Astrocyte (in vitro differentiated cells and primary cell): ENCODE measurements at regions not wholly inside any gene's neighbourhood (a gene's known extent, or its start where the extent isn't known, plus 50 kb on each side); places are given as distances from the start of the nearest gene placed in this dataset.

ENCODE experiments used
- DNase-seq: peaks from one replicate; pipeline ENCODE4 v3.0.0-alpha.2; 2010; ENCODE audit warnings: low read depth
- FAIRE-seq: peaks from 2 replicates; lab custom pipeline; 2011; peaks lifted over from hg19 to GRCh38; lab: Jason Lieb, UNC
- H2AFZ ChIP-seq: 2 replicates; pipeline ENCODE4 v1.6.0; 2012; ENCODE audit warnings: low read depth, low read length, inconsistent platforms
- H3K27ac ChIP-seq: 2 replicates; pipeline ENCODE4 v1.5.1; 2011; ENCODE audit warnings: low read depth, low read length, inconsistent platforms
- H3K27me3 ChIP-seq: 2 replicates; pipeline ENCODE4 v1.6.0; 2011; ENCODE audit warnings: low read length, inconsistent platforms; ENCODE audit not compliant: insufficient read depth
- H3K36me3 ChIP-seq: 2 replicates; pipeline ENCODE4 v1.5.1; 2011; ENCODE audit warnings: low read length, inconsistent platforms; ENCODE audit not compliant: insufficient read depth
- H3K4me1 ChIP-seq: 2 replicates; pipeline ENCODE4 v1.5.1; 2011; ENCODE audit warnings: low read length, inconsistent platforms; ENCODE audit not compliant: insufficient read depth
- H3K4me2 ChIP-seq: 2 replicates; pipeline ENCODE4 v1.6.0; 2012; ENCODE audit warnings: low read length, inconsistent platforms
- H3K4me3 ChIP-seq: 2 replicates; pipeline ENCODE4 v1.5.1; 2011; ENCODE audit warnings: low read depth, mild to moderate bottlenecking, low read length, inconsistent platforms; ENCODE audit not compliant: insufficient read depth
- H3K79me2 ChIP-seq: 2 replicates; pipeline ENCODE4 v1.6.0; 2012; ENCODE audit warnings: mild to moderate bottlenecking, low read length, inconsistent platforms; ENCODE audit not compliant: insufficient read depth
- H3K9ac ChIP-seq: 2 replicates; pipeline ENCODE4 v1.6.0; 2012; ENCODE audit warnings: mild to moderate bottlenecking, low read length, inconsistent platforms
- H3K9me3 ChIP-seq: 2 replicates; pipeline ENCODE4 v1.5.1; 2012; ENCODE audit warnings: low read depth, mild to moderate bottlenecking, low read length, inconsistent platforms; ENCODE audit not compliant: insufficient read depth
- H4K20me1 ChIP-seq: 2 replicates; pipeline ENCODE4 v1.6.0; 2012; ENCODE audit warnings: low read length, inconsistent platforms; ENCODE audit not compliant: insufficient read depth
- H3K27ac Mint-ChIP-seq: one replicate; pipeline ENCODE4 v1.8.0; 2021; ENCODE audit warnings: mild to moderate bottlenecking, mixed read lengths; ENCODE audit not compliant: unreplicated experiment
- H3K27me3 Mint-ChIP-seq: one replicate; pipeline ENCODE4 v1.8.0; 2021; ENCODE audit warnings: low read depth, mixed read lengths; ENCODE audit not compliant: unreplicated experiment
- H3K36me3 Mint-ChIP-seq: one replicate; pipeline ENCODE4 v1.8.0; 2021; ENCODE audit warnings: low read depth, mixed read lengths; ENCODE audit not compliant: unreplicated experiment
- H3K4me1 Mint-ChIP-seq: one replicate; pipeline ENCODE4 v1.8.0; 2021; ENCODE audit warnings: low read depth, mixed read lengths; ENCODE audit not compliant: unreplicated experiment
- H3K4me3 Mint-ChIP-seq: one replicate; pipeline ENCODE4 v1.8.0; 2021; ENCODE audit warnings: mild to moderate bottlenecking, moderate library complexity, mixed read lengths; ENCODE audit not compliant: unreplicated experiment
- H3K9me3 Mint-ChIP-seq: one replicate; pipeline ENCODE4 v1.8.0; 2021; ENCODE audit warnings: mild to moderate bottlenecking, mixed read lengths; ENCODE audit not compliant: unreplicated experiment
- CTCF ChIP-seq: IDR thresholded peaks from 2 replicates; pipeline ENCODE4 v1.5.1; 2011; ENCODE audit warnings: low read depth, mild to moderate bottlenecking, inconsistent platforms, low read length, moderate library complexity; ENCODE audit not compliant: insufficient read depth
- EZH2 ChIP-seq: IDR thresholded peaks from 2 replicates; pipeline ENCODE4 v1.6.1; 2012; ENCODE audit warnings: mild to moderate bottlenecking, low read length, inconsistent platforms; ENCODE audit not compliant: insufficient read depth

- no peak overlapping the region for H3K4me3 ChIP-seq
- no peak overlapping the region for H2AFZ ChIP-seq
- no peak overlapping the region for H3K9ac ChIP-seq
- no peaks in the 10 kb centered on the region for H3K27me3 ChIP-seq
- H3K4me1 Mint-ChIP-seq, result no peaks in the 10 kb centered on the region
- H3K4me3 Mint-ChIP-seq, result no peak overlapping the region
- H3K9me3 ChIP-seq, result no peaks in the 10 kb centered on the region
- no peaks in the 10 kb centered on the region for H3K4me1 ChIP-seq
- H3K36me3 Mint-ChIP-seq, result no peaks in the 10 kb centered on the region
- H4K20me1 ChIP-seq, result no peaks in the 10 kb centered on the region
- DNase-seq (no peak), FAIRE-seq (no peak)
- TF ChIP-seq CTCF, result no peak
- no peak for TF ChIP-seq EZH2
- H3K27ac ChIP-seq, result no peak overlapping the region
- H3K9me3 Mint-ChIP-seq, result peaks cover 2% of the 10 kb centered on the region
- no peak overlapping the region for H3K4me2 ChIP-seq
- H3K79me2 ChIP-seq, result no peaks in the 10 kb centered on the region
- H3K36me3 ChIP-seq, result no peaks in the 10 kb centered on the region
- H3K27ac Mint-ChIP-seq, result no peak overlapping the region
- no peaks in the 10 kb centered on the region for H3K27me3 Mint-ChIP-seq
Observed at GRCh38 chr17:68784431-68784830, 170.8 kb downstream of the ABCA8 start.

- no peak overlapping the region for H3K4me2 ChIP-seq
- FAIRE-seq, result no peak
Observed at GRCh38 chr17:68783861-68784260, 171.3 kb downstream of the ABCA8 start.

More at GRCh38 chr17:68783861-68784260, 171.3 kb downstream of the ABCA8 start:
- H3K4me1 ChIP-seq, result no peaks in the 10 kb centered on the region
- Mint-ChIP-seq H3K36me3 (no peaks in the 10 kb centered on the region), H3K9me3 (peaks cover 2% of the 10 kb centered on the region), H3K27ac (no peak overlapping the region), H3K4me1 (no peaks in the 10 kb centered on the region), H3K27me3 (no peaks in the 10 kb centered on the region), H3K4me3 (no peak overlapping the region)
- H3K27me3 ChIP-seq, result no peaks in the 10 kb centered on the region
- no peak for TF ChIP-seq CTCF
- TF ChIP-seq EZH2, result no peak
- no peaks in the 10 kb centered on the region for H3K9me3 ChIP-seq
- H2AFZ ChIP-seq, result no peak overlapping the region
- H3K36me3 ChIP-seq, result no peaks in the 10 kb centered on the region
- H3K79me2 ChIP-seq, result no peaks in the 10 kb centered on the region
- no peaks in the 10 kb centered on the region for H4K20me1 ChIP-seq
- no peak for DNase-seq
- no peak overlapping the region for H3K9ac ChIP-seq
- no peak overlapping the region for H3K27ac ChIP-seq
- no peak overlapping the region for H3K4me3 ChIP-seq
